HEK293T (cell line): ENCODE measurements at regions not wholly inside any gene's neighbourhood (a gene's known extent, or its start where the extent isn't known, plus 50 kb on each side); places are given as distances from the start of the nearest gene placed in this dataset.

Experiments used
- ARNT ChIP-seq: fragments of 450-650 bp; IDR thresholded peaks from 2 replicates; pipeline ENCODE4 v1.6.1; 2017; ENCODE audit warnings: mild to moderate bottlenecking
- BHLHE40 ChIP-seq: fragments of 450-650 bp; IDR thresholded peaks from 2 replicates; pipeline ENCODE4 v1.6.1; 2016; ENCODE audit warnings: mild to moderate bottlenecking, moderate library complexity, borderline replicate concordance
- ELF4 ChIP-seq: fragments of 450-650 bp; IDR thresholded peaks from 2 replicates; pipeline ENCODE4 v1.6.1; 2017; ENCODE audit warnings: antibody characterized with exemption
- FOXK2 ChIP-seq: fragments of 450-650 bp; IDR thresholded peaks from 2 replicates; pipeline ENCODE4 v1.6.1; 2016; ENCODE audit warnings: mild to moderate bottlenecking
- FOXM1 ChIP-seq: fragments of 450-650 bp; IDR thresholded peaks from 2 replicates; pipeline ENCODE4 v1.6.1; 2017; ENCODE audit warnings: mild to moderate bottlenecking, borderline replicate concordance
- HDGF ChIP-seq: fragments of 450-650 bp; IDR thresholded peaks from 2 replicates; pipeline ENCODE4 v1.6.1; 2017; ENCODE audit warnings: antibody characterized with exemption, borderline replicate concordance
- SP1 ChIP-seq: fragments of 450-650 bp; IDR thresholded peaks from 2 replicates; pipeline ENCODE4 v1.6.1; 2017
- TF ChIP-seq, protein P1 (sequence below): fragments of 450-650 bp; IDR thresholded peaks from 2 replicates; pipeline ENCODE4 v1.6.1; 2016

DNA sequence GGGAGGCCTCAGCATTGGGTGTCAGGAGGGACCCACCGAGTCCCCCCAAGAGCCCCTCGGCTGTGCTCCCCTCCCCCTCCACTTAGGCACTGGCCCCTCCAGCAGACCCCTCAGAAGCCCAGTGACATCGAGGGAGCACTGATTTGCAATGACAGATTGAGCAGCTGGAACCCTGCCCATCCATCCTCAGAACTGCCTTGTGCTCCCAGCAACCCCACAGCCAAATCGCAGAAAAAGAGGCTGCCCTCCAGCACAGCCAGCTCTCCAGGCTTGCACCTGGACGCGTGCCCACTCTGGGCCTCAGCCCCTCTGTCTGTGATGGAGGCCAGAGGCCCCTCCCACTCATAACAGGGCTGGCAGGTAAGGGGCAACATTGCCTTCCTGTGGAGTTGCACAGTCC, 123.2 kb upstream of the VSTM2B start:
- TF ChIP-seq FOXK2 (no peak), ELF4 (no peak), SP1 (no peak), FOXM1 (no peak), BHLHE40 (no peak), HDGF (no peak), ARNT (no peak)
- TF ChIP-seq, protein P1, sequence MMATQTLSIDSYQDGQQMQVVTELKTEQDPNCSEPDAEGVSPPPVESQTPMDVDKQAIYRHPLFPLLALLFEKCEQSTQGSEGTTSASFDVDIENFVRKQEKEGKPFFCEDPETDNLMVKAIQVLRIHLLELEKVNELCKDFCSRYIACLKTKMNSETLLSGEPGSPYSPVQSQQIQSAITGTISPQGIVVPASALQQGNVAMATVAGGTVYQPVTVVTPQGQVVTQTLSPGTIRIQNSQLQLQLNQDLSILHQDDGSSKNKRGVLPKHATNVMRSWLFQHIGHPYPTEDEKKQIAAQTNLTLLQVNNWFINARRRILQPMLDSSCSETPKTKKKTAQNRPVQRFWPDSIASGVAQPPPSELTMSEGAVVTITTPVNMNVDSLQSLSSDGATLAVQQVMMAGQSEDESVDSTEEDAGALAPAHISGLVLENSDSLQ, result no peak
